ENCODE measurements at regions not wholly inside any gene's neighbourhood (a gene's known extent, or its start where the extent isn't known, plus 50 kb on each side); places are given as distances from the start of the nearest gene placed in this dataset.
"Not testable (repeated sequence)": the region's sequence is repeated elsewhere in the genome, so short reads cannot be mapped to it uniquely, and the experiment has no call there.

DNA sequence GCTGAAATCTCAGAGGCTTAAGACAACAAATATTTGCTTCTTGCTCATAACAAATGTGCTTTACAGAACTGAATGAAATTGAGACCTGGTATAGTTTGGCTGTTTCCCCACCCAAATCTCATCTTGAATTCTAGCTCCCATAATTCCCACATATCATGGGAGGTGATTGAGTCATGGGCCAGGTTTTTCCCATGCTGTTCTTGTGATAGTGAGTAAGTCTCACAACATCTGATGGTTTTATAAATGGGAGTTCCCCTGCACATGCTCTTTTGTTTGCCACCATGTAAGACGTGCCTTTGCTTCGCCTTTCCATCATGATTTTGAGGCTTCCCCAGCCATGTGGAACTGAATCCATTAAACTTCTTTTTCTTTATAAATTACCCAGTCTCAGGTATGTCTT lies 221.1 kb upstream of the DIPK2B start:
- Histone ChIP-seq H3K4me1 (ENCODE audit: control insufficient read depth, insufficient read depth, low read length) (no peaks in the 10 kb centered on the region), H3K36me3 (ENCODE audit: control insufficient read depth, insufficient read depth, low read length) (no peaks in the 10 kb centered on the region), H3K9me3 (ENCODE audit: control insufficient read depth, insufficient read depth, low read length) (no peaks in the 10 kb centered on the region), H3K4me3 (ENCODE audit: low read length) (no peak overlapping the region), H3K27ac (ENCODE audit: low read length) (no peak overlapping the region), H3K27me3 (ENCODE audit: control insufficient read depth, insufficient read depth, low read length) (no peaks in the 10 kb centered on the region)
- WGBS (ENCODE audit: insufficient coverage, insufficient read length) = no CpG with 5 or more reads among the region's 2 CpGs
- DNase-seq (ENCODE audit: low read depth, low spot score) = no peak

DNA sequence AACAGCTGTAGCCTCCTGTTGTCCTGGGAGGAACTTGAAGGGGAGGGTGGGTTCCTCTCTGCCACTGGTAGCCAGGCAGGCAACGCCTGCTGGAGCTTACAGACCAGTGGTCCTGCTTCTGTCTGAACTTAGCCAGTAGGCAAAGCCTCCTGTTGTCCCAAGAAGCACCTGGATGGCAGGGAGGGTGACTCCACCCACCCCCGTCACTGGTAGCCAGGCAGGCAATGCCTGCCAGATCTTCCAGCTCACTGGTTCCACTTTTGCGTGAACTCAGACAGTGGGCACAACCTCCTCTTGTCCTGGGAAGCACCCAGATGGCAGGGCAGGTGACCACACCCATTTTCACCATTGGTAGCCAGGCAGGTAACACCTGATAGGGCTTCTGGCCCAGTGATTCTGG lies 203.5 kb upstream of the DIPK2B start:
- H3K9me3 ChIP-seq (ENCODE audit: control insufficient read depth, insufficient read depth, low read length) = no peaks in the 10 kb centered on the region
- no peak overlapping the region for H3K27ac ChIP-seq (ENCODE audit: low read length)
- H3K4me1 ChIP-seq (ENCODE audit: control insufficient read depth, insufficient read depth, low read length) = peaks cover 1% of the 10 kb centered on the region; the same call in 1 of the 2 replicates
- H3K36me3 ChIP-seq (ENCODE audit: control insufficient read depth, insufficient read depth, low read length) = no peaks in the 10 kb centered on the region
- no peak overlapping the region for H3K4me3 ChIP-seq (ENCODE audit: low read length)
- no peak for DNase-seq (ENCODE audit: low read depth, low spot score)
- WGBS (ENCODE audit: insufficient coverage, insufficient read length) = no CpG with 5 or more reads among the region's 3 CpGs
- no peaks in the 10 kb centered on the region for H3K27me3 ChIP-seq (ENCODE audit: control insufficient read depth, insufficient read depth, low read length)

DNA sequence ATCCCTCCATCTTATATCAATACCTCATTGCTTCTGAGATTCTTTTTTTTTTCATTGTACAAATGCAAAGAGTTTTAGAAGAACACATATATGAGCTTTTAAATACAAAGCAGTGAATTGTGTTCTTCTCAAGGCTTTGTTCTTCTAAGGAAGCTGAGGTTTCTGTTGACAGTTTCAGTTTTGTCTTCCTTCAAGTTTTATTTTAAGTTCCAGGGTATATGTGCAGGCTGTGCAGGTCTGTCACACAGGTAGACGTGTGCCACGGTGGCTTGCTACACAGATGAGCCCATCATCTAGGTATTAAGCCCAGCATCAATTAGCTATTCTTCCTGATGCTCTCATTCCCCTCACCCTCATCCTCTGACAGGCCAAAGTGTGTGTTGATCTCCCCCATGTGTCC lies 201.2 kb upstream of the DIPK2B start:
- Histone ChIP-seq H3K27ac (ENCODE audit: low read length) (no peak overlapping the region), H3K4me1 (ENCODE audit: control insufficient read depth, insufficient read depth, low read length) (peaks cover 1% of the 10 kb centered on the region; the same call in 1 of the 2 replicates), H3K36me3 (ENCODE audit: control insufficient read depth, insufficient read depth, low read length) (no peaks in the 10 kb centered on the region), H3K9me3 (ENCODE audit: control insufficient read depth, insufficient read depth, low read length) (no peaks in the 10 kb centered on the region), H3K4me3 (ENCODE audit: low read length) (no peak overlapping the region), H3K27me3 (ENCODE audit: control insufficient read depth, insufficient read depth, low read length) (no peaks in the 10 kb centered on the region)
- no peak for DNase-seq (ENCODE audit: low read depth, low spot score)
- WGBS (ENCODE audit: insufficient coverage, insufficient read length) = no CpG with 5 or more reads among the region's 2 CpGs

DNA sequence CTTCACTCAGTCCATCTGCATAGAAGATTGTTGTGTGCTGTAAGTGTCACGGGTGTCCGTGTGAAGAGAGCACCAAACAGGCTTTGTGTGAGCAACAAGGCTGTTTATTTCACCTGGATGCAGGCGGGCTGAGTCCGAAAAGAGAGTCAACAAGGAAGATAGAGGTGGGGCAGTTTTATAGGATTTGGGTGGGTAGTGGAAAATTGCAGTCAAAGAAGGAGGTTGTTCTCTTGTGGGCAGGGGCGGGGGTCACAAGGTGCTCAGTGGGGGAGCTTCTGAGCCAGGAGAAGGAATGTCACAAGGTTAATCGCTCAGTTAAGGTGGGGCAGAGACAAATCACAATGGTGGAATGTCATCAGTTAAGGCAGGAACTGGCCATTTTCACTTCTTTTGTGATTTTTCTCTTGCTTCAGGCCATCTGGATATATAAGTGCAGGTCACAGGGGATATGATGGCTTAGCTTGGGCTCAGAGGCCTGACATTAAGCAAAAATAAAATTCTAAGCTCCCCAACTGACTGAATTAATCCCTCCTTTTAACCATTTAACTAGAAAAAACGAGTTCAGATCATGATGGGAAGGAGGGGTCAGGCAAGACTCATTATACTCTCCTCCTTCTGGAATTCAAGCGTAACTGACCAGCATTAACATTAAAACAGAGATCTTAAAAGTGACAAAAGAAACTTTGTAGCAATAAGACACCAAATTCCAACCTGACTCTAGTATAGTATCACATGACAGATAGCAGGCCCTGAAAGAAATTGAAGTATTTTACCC lies 200.5 kb upstream of the DIPK2B start:
- H3K27me3 ChIP-seq (ENCODE audit: control insufficient read depth, insufficient read depth, low read length); H3K36me3 ChIP-seq (ENCODE audit: control insufficient read depth, insufficient read depth, low read length); H3K9me3 ChIP-seq (ENCODE audit: control insufficient read depth, insufficient read depth, low read length); H3K4me3 ChIP-seq (ENCODE audit: low read length); H3K4me1 ChIP-seq (ENCODE audit: control insufficient read depth, insufficient read depth, low read length); DNase-seq (ENCODE audit: low read depth, low spot score); H3K27ac ChIP-seq (ENCODE audit: low read length): not testable (repeated sequence)
- WGBS (ENCODE audit: insufficient coverage, insufficient read length) = no CpG with 5 or more reads among the region's 8 CpGs

DNA sequence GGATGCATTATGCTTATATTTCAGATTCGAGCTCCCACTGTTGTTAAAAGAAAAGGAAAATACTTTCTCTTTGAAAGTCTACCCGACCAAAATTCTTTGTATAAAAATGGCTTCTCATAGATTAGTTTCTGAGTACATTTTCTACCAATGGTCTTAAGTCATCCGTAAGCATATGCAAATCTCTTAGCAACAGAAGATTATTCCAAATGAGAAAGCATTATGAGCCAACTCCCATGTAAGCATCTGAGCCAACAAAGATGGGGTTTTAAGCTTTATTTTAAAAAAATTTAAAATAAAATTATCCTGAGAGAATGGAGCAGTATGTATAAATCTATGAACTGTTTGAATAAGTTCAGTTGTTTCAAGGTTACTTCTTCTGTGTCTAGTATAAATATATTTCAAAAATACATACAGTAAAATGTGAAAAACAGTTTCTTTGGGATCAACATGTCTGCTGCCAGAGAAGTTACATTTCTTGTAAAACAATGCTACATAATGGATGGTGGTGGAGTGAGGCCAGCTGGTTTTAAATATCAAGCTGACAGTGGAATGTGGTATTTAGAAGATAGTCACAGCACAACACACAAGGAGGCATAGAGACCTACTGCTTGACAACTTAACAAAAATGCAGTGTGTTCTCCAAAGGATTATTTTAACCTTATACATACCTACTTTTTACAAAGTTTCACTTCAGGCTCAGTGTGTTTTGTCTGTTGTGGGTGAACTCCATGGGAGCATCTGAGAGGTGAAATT lies 199.5 kb upstream of the DIPK2B start:
- no peak overlapping the region for H3K27ac ChIP-seq (ENCODE audit: low read length)
- no peaks in the 10 kb centered on the region for H3K36me3 ChIP-seq (ENCODE audit: control insufficient read depth, insufficient read depth, low read length)
- no peaks in the 10 kb centered on the region for H3K27me3 ChIP-seq (ENCODE audit: control insufficient read depth, insufficient read depth, low read length)
- no peaks in the 10 kb centered on the region for H3K9me3 ChIP-seq (ENCODE audit: control insufficient read depth, insufficient read depth, low read length)
- no peak for DNase-seq (ENCODE audit: low read depth, low spot score)
- no CpG with 5 or more reads among the region's 3 CpGs for WGBS (ENCODE audit: insufficient coverage, insufficient read length)
- no peak overlapping the region for H3K4me3 ChIP-seq (ENCODE audit: low read length)
- H3K4me1 ChIP-seq (ENCODE audit: control insufficient read depth, insufficient read depth, low read length) = peaks cover 1% of the 10 kb centered on the region; the same call in 1 of the 2 replicates

DNA sequence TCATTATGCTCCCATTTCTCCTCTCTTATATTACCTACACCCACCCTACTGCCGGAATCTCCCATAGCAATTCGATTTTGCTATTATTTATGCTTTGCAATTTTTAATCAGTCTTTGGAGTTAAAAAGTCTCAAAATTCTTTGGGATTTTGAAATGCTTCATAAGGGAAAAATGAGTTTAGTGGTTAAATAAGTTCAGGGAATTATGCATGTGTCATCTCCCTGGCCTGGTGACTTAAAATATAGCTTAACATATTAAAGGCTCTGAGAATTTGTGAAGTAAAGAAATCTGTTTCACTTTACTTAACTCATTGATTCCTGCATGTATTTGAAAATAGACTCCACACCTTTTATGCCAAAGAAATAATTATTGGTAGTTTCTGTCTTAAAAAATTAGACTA lies 185.1 kb upstream of the DIPK2B start:
- Histone ChIP-seq H3K4me3 (ENCODE audit: low read length) (no peak overlapping the region), H3K9me3 (ENCODE audit: control insufficient read depth, insufficient read depth, low read length) (no peaks in the 10 kb centered on the region), H3K27ac (ENCODE audit: low read length) (no peak overlapping the region), H3K36me3 (ENCODE audit: control insufficient read depth, insufficient read depth, low read length) (no peaks in the 10 kb centered on the region), H3K4me1 (ENCODE audit: control insufficient read depth, insufficient read depth, low read length) (no peaks in the 10 kb centered on the region), H3K27me3 (ENCODE audit: control insufficient read depth, insufficient read depth, low read length) (no peaks in the 10 kb centered on the region)
- no peak for DNase-seq (ENCODE audit: low read depth, low spot score)
- no CpG with 5 or more reads among the region's 2 CpGs for WGBS (ENCODE audit: insufficient coverage, insufficient read length)

DNA sequence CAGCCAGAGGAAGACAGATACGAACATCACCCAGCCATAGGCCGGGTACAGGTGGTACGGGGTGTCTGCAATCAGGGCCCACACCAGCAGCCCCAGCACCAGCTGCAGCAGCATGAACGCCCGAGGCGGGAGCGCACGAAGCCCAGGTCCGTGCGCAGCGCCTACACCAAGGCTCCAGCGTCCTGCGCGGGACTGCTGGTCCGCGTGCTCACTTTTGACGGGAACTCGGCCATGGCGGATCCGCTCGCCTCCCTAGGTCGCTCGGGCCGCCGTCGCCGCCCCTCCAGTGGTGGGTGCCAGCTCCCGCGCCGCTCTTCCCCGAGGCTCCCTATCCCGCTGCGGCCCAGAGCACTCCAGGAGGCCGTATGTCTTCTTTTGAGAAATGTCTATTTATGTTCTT lies 181.2 kb upstream of the DIPK2B start:
- no peaks in the 10 kb centered on the region for H3K27me3 ChIP-seq (ENCODE audit: control insufficient read depth, insufficient read depth, low read length)
- H3K4me3 ChIP-seq (ENCODE audit: low read length) = no peak overlapping the region
- DNase-seq (ENCODE audit: low read depth, low spot score) = no peak
- H3K4me1 ChIP-seq (ENCODE audit: control insufficient read depth, insufficient read depth, low read length) = no peaks in the 10 kb centered on the region
- no peak overlapping the region for H3K27ac ChIP-seq (ENCODE audit: low read length)
- H3K36me3 ChIP-seq (ENCODE audit: control insufficient read depth, insufficient read depth, low read length) = no peaks in the 10 kb centered on the region
- no CpG with 5 or more reads among the region's 34 CpGs for whole genome bisulfite sequencing (ENCODE audit: insufficient coverage, insufficient read length)
- H3K9me3 ChIP-seq (ENCODE audit: control insufficient read depth, insufficient read depth, low read length) = no peaks in the 10 kb centered on the region

DNA sequence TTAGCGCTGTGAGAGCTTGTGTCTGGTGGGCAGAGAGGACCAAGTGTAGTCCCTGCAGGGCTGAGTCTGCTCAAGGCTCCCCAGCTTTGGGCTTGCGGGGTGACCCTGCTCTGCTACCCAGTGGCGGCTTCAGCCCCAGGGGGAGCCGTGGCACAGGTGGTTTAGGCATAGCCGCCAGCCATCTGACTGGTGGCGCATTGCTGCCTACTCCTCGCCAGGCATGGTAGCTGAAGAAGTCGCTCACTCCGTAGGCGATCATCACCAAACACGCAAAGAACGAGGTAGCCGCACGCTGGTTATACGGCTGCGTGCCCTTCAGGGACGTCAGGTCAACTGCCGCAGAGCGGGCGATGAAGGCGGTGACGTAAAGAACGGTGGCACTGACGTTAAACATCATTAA lies 180.7 kb upstream of the DIPK2B start:
- H3K4me3 ChIP-seq (ENCODE audit: low read length) = no peak overlapping the region
- DNase-seq (ENCODE audit: low read depth, low spot score) = no peak
- no peaks in the 10 kb centered on the region for H3K36me3 ChIP-seq (ENCODE audit: control insufficient read depth, insufficient read depth, low read length)
- H3K27ac ChIP-seq (ENCODE audit: low read length) = no peak overlapping the region
- no peaks in the 10 kb centered on the region for H3K9me3 ChIP-seq (ENCODE audit: control insufficient read depth, insufficient read depth, low read length)
- no CpG with 5 or more reads among the region's 24 CpGs for WGBS (ENCODE audit: insufficient coverage, insufficient read length)
- H3K4me1 ChIP-seq (ENCODE audit: control insufficient read depth, insufficient read depth, low read length) = no peaks in the 10 kb centered on the region
- H3K27me3 ChIP-seq (ENCODE audit: control insufficient read depth, insufficient read depth, low read length) = no peaks in the 10 kb centered on the region

DNA sequence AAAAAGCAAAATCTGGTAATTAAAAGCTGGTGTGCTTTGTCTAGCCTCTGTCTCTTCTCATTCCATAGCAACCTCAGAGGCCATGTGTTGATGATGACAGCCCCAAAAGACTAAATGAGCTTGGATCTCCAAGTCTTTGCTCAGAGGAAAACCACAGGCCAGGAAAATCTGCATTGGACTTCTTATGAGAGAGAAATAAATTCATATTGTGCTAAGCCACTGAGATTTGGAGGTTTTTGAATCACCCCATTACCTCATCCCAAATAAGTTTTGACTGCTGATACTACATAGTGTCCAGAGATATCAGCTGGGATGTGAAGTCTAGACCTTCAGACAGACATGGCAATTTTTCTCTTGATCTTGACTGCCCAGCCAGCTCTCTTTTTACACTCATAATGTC lies 178.6 kb upstream of the DIPK2B start:
- H3K27me3 ChIP-seq (ENCODE audit: control insufficient read depth, insufficient read depth, low read length) = no peaks in the 10 kb centered on the region
- no peaks in the 10 kb centered on the region for H3K36me3 ChIP-seq (ENCODE audit: control insufficient read depth, insufficient read depth, low read length)
- H3K27ac ChIP-seq (ENCODE audit: low read length) = no peak overlapping the region
- H3K4me1 ChIP-seq (ENCODE audit: control insufficient read depth, insufficient read depth, low read length) = no peaks in the 10 kb centered on the region
- no peaks in the 10 kb centered on the region for H3K9me3 ChIP-seq (ENCODE audit: control insufficient read depth, insufficient read depth, low read length)
- H3K4me3 ChIP-seq (ENCODE audit: low read length) = no peak overlapping the region
- DNase-seq (ENCODE audit: low read depth, low spot score) = no peak

DNA sequence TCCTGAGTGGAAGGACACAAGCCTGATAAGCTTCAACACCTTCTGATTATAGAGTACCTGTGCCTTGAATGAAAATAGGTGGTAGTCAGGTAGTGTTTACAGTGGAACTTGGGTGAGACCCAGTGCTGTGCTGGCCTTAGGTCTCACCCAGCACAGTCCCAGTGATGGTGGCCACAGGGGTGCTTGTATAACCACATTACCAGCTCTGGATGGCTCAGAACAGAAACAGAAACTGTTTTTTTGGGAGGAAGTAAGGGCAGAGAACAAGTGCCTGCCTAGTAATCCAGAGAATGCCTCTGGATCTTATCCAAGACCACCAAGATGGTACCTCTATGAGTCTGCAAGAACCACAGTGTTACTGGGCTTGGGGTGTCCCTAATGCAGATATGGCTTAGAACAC lies 171.5 kb upstream of the DIPK2B start:
- peaks cover 1% of the 10 kb centered on the region; the same call in 1 of the 2 replicates for H3K9me3 ChIP-seq (ENCODE audit: control insufficient read depth, insufficient read depth, low read length)
- DNase-seq (ENCODE audit: low read depth, low spot score) = no peak
- H3K27ac ChIP-seq (ENCODE audit: low read length) = no peak overlapping the region
- H3K4me1 ChIP-seq (ENCODE audit: control insufficient read depth, insufficient read depth, low read length) = no peaks in the 10 kb centered on the region
- no peaks in the 10 kb centered on the region for H3K36me3 ChIP-seq (ENCODE audit: control insufficient read depth, insufficient read depth, low read length)
- H3K27me3 ChIP-seq (ENCODE audit: control insufficient read depth, insufficient read depth, low read length) = no peaks in the 10 kb centered on the region
- no peak overlapping the region for H3K4me3 ChIP-seq (ENCODE audit: low read length)

DNA sequence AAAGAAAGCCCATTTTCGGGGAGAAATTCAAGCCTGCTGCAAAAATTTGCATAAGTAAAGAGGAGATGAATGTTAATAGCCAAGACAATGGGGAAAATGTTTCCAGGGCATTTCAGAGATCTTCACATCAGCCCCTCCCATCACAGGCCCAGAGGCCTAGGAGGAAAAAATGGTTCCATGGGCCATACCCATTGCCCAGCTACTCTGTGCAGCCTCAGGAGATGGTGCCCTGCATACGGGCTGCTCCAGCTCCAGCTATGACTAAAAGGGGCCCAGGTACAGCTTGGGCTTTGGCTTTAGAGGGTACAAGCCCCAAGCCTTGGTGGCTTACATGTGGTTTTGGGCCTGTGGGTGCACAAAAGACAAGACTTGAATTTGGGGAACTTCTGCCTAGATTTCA lies 168.0 kb upstream of the DIPK2B start:
- DNase-seq (ENCODE audit: low read depth, low spot score) = no peak
- Histone ChIP-seq H3K4me3 (ENCODE audit: low read length) (no peak overlapping the region), H3K4me1 (ENCODE audit: control insufficient read depth, insufficient read depth, low read length) (no peaks in the 10 kb centered on the region), H3K9me3 (ENCODE audit: control insufficient read depth, insufficient read depth, low read length) (peaks cover 1% of the 10 kb centered on the region; the same call in 1 of the 2 replicates), H3K36me3 (ENCODE audit: control insufficient read depth, insufficient read depth, low read length) (no peaks in the 10 kb centered on the region), H3K27me3 (ENCODE audit: control insufficient read depth, insufficient read depth, low read length) (no peaks in the 10 kb centered on the region), H3K27ac (ENCODE audit: low read length) (no peak overlapping the region)
- WGBS (ENCODE audit: insufficient coverage, insufficient read length) = no CpG with 5 or more reads among the region's 2 CpGs
